ENCODE measurements at regions not wholly inside any gene's neighbourhood (a gene's known extent, or its start where the extent isn't known, plus 50 kb on each side); places are given as distances from the start of the nearest gene placed in this dataset.

DNA sequence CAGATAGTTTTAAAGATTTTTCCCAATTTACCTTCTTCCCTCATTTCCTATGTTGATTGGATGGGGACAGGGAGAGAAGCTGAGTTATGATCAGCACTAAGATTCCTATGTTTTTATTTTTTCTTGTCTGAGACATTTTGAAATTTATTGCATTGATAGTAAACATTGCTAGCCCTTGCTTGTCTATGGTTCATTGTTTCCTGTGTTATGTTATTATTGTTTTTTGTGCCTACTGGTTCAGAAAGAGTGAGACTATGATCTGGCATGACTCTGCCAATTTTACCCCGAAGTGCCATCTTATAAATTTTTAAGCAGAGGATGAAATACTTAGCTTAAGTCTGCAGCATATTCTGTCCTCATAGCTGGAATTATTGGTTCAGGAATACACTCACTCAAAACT lies 478.5 kb downstream of the MBD2 start:
- Histone ChIP-seq H3K4me1 (ENCODE audit: control insufficient read depth, extremely low read depth, insufficient read depth, low read length) (no peaks in the 10 kb centered on the region), H3K4me3 (replicated peaks in 1 of 4; ENCODE audit: control extremely low read depth in 1 of 4, insufficient read depth in 1 of 4, low read depth in 3 of 4, low read length in 4 of 4) (no peak overlapping the region), H3K27ac (ENCODE audit: insufficient read depth, low read length) (no peak overlapping the region), H3K79me2 (ENCODE audit: control insufficient read depth, insufficient read depth, low read length) (no peaks in the 10 kb centered on the region), H4K20me1 (ENCODE audit: control insufficient read depth, extremely low read depth, insufficient read depth, low read length) (no peaks in the 10 kb centered on the region), H3K9me3 (ENCODE audit: control insufficient read depth, insufficient read depth, low read depth, low read length) (no peaks in the 10 kb centered on the region), H3K9ac (ENCODE audit: insufficient read depth, low read length) (no peak overlapping the region), H3K36me3 (ENCODE audit: control insufficient read depth, insufficient read depth, low read length) (no peaks in the 10 kb centered on the region), H3K27me3 (ENCODE audit: control insufficient read depth, insufficient read depth, low read length) (no peaks in the 10 kb centered on the region), H2AFZ (ENCODE audit: low read length) (no peak overlapping the region), H3K4me2 (ENCODE audit: extremely low read depth, insufficient read depth, low read length) (no peak overlapping the region)
- TF ChIP-seq EZH2 (IDR thresholded peaks at IDR 0.05; ENCODE audit: low read length, missing control alignments): no peak
- TF ChIP-seq, protein P1, sequence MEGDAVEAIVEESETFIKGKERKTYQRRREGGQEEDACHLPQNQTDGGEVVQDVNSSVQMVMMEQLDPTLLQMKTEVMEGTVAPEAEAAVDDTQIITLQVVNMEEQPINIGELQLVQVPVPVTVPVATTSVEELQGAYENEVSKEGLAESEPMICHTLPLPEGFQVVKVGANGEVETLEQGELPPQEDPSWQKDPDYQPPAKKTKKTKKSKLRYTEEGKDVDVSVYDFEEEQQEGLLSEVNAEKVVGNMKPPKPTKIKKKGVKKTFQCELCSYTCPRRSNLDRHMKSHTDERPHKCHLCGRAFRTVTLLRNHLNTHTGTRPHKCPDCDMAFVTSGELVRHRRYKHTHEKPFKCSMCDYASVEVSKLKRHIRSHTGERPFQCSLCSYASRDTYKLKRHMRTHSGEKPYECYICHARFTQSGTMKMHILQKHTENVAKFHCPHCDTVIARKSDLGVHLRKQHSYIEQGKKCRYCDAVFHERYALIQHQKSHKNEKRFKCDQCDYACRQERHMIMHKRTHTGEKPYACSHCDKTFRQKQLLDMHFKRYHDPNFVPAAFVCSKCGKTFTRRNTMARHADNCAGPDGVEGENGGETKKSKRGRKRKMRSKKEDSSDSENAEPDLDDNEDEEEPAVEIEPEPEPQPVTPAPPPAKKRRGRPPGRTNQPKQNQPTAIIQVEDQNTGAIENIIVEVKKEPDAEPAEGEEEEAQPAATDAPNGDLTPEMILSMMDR (conservative IDR thresholded peaks at IDR 0.05 in 1 of 2, IDR thresholded peaks at IDR 0.05 in 1 of 2; ENCODE audit: low read depth in 1 of 2, low read length in 2 of 2): no peak
- DNase-seq (ENCODE audit: low read depth in 2 of 2): no peak

- no peaks in the 10 kb centered on the region for H3K79me2 ChIP-seq (ENCODE audit: control insufficient read depth, insufficient read depth, low read length)
- H3K9me3 ChIP-seq (ENCODE audit: control insufficient read depth, insufficient read depth, low read depth, low read length): no peaks in the 10 kb centered on the region
- no peak overlapping the region for H3K4me3 ChIP-seq (replicated peaks in 1 of 4; ENCODE audit: control extremely low read depth in 1 of 4, insufficient read depth in 1 of 4, low read depth in 3 of 4, low read length in 4 of 4)
- no peaks in the 10 kb centered on the region for H4K20me1 ChIP-seq (ENCODE audit: control insufficient read depth, extremely low read depth, insufficient read depth, low read length)
- H2AFZ ChIP-seq (ENCODE audit: low read length): no peak overlapping the region
- H3K36me3 ChIP-seq (ENCODE audit: control insufficient read depth, insufficient read depth, low read length): no peaks in the 10 kb centered on the region
- no peak overlapping the region for H3K27ac ChIP-seq (ENCODE audit: insufficient read depth, low read length)
- H3K4me2 ChIP-seq (ENCODE audit: extremely low read depth, insufficient read depth, low read length): no peak overlapping the region
- no peak overlapping the region for H3K9ac ChIP-seq (ENCODE audit: insufficient read depth, low read length)
- H3K4me1 ChIP-seq (ENCODE audit: control insufficient read depth, extremely low read depth, insufficient read depth, low read length): no peaks in the 10 kb centered on the region
- TF ChIP-seq EZH2 (IDR thresholded peaks at IDR 0.05; ENCODE audit: low read length, missing control alignments): no peak
- TF ChIP-seq, protein P1 (conservative IDR thresholded peaks at IDR 0.05 in 1 of 2, IDR thresholded peaks at IDR 0.05 in 1 of 2; ENCODE audit: low read depth in 1 of 2, low read length in 2 of 2): no peak
- H3K27me3 ChIP-seq (ENCODE audit: control insufficient read depth, insufficient read depth, low read length): no peaks in the 10 kb centered on the region
- peak in 1 of 2 donors; percentile 3 for DNase-seq (ENCODE audit: low read depth in 2 of 2)
Observed at GRCh38 chr18:53745224-53745967, 479.1 kb downstream of the MBD2 start.

GRCh38 chr18:53739700-53740099 lies 484.8 kb downstream of the MBD2 start:
- H3K27me3 ChIP-seq (ENCODE audit: control insufficient read depth, insufficient read depth, low read length): no peaks in the 10 kb centered on the region
- H3K79me2 ChIP-seq (ENCODE audit: control insufficient read depth, insufficient read depth, low read length): no peaks in the 10 kb centered on the region
- no peak overlapping the region for H3K9ac ChIP-seq (ENCODE audit: insufficient read depth, low read length)
- no peaks in the 10 kb centered on the region for H3K4me1 ChIP-seq (ENCODE audit: control insufficient read depth, extremely low read depth, insufficient read depth, low read length)
- H3K27ac ChIP-seq (ENCODE audit: insufficient read depth, low read length): no peak overlapping the region
- no peak overlapping the region for H3K4me3 ChIP-seq (replicated peaks in 1 of 4; ENCODE audit: control extremely low read depth in 1 of 4, insufficient read depth in 1 of 4, low read depth in 3 of 4, low read length in 4 of 4)
- no peak for DNase-seq (ENCODE audit: low read depth in 2 of 2)
- no peaks in the 10 kb centered on the region for H4K20me1 ChIP-seq (ENCODE audit: control insufficient read depth, extremely low read depth, insufficient read depth, low read length)
- no peaks in the 10 kb centered on the region for H3K36me3 ChIP-seq (ENCODE audit: control insufficient read depth, insufficient read depth, low read length)
- H2AFZ ChIP-seq (ENCODE audit: low read length): no peak overlapping the region
- no peaks in the 10 kb centered on the region for H3K9me3 ChIP-seq (ENCODE audit: control insufficient read depth, insufficient read depth, low read depth, low read length)
- H3K4me2 ChIP-seq (ENCODE audit: extremely low read depth, insufficient read depth, low read length): no peak overlapping the region
- TF ChIP-seq, protein P1 (conservative IDR thresholded peaks at IDR 0.05 in 1 of 2, IDR thresholded peaks at IDR 0.05 in 1 of 2; ENCODE audit: low read depth in 1 of 2, low read length in 2 of 2): no peak
- no peak for TF ChIP-seq EZH2 (IDR thresholded peaks at IDR 0.05; ENCODE audit: low read length, missing control alignments)

Data from fibroblast of lung (primary cell).